ENCODE measurements at regions not wholly inside any gene's neighbourhood (a gene's known extent, or its start where the extent isn't known, plus 50 kb on each side); places are given as distances from the start of the nearest gene placed in this dataset.

DNA sequence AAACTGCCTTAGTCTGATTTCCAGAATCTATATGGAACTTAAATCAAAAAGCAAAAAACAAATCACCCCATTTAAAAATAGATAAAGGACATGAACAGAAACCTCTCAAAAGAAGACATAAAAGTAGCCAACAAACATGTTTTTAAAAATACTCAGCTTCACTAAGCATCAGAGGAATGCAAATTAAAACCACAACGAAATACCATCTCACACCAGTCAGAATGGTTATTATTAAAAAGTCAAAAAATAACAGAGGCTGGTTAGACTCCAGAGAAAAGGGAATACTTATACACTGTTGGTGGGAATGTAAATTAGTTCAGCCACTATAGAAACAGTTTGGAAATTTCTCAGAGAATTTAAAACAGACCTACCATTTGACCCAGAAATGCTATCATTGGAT is 367.9 kb downstream of the ZIC4 start:
- CTCF ChIA-PET = no interaction called here
- Histone ChIP-seq H3K4ac (ENCODE audit: low read depth, low read length) (no peak overlapping the region), H2BK15ac (ENCODE audit: low read depth, low read length) (no peak overlapping the region), H3K27me3 (ENCODE audit: control insufficient read depth, insufficient read depth, low read length) (no peaks in the 10 kb centered on the region), H3K36me3 (ENCODE audit: control insufficient read depth, insufficient read depth, low read length) (no peaks in the 10 kb centered on the region), H3K79me1 (ENCODE audit: low read depth in 1 of 2, low read length in 2 of 2) (no peaks in the 10 kb centered on the region), H2BK5ac (ENCODE audit: low read depth, low read length, poor library complexity, severe bottlenecking) (no peak overlapping the region), H2AK9ac (replicated peaks; ENCODE audit: low read depth, low read length, poor library complexity) (no peak overlapping the region), H4K91ac (ENCODE audit: insufficient read depth, low read depth, low read length) (no peak overlapping the region), H3K56ac (ENCODE audit: extremely low read depth, insufficient read depth, low read length) (no peak overlapping the region), H3K14ac (replicated peaks; ENCODE audit: low read depth, low read length) (no peak overlapping the region), H3K4me3 (ENCODE audit: insufficient read depth, low read depth, low read length) (no peak overlapping the region), H4K5ac (ENCODE audit: low read depth, low read length) (no peak overlapping the region), H3K27ac (ENCODE audit: insufficient read depth, low read length) (no peak overlapping the region), H3K4me1 (ENCODE audit: control insufficient read depth, insufficient read depth, low read length) (no peaks in the 10 kb centered on the region), H3K9me3 (ENCODE audit: control insufficient read depth, insufficient read depth, low read length) (no peaks in the 10 kb centered on the region), H2BK20ac (ENCODE audit: low read depth, low read length) (no peak overlapping the region), H2AFZ (replicated peaks; ENCODE audit: low read length, poor library complexity) (no peak overlapping the region), H4K20me1 (ENCODE audit: insufficient read depth, low read length) (no peaks in the 10 kb centered on the region), H3K9ac (ENCODE audit: low read depth, low read length) (no peak overlapping the region), H2BK120ac (ENCODE audit: low read depth, low read length) (no peak overlapping the region), H3K9me1 (ENCODE audit: insufficient read depth, low read length) (no peaks in the 10 kb centered on the region), H3K4me2 (ENCODE audit: low read depth, low read length) (no peak overlapping the region), H2AK5ac (ENCODE audit: low read depth, low read length) (no peak overlapping the region), H4K8ac (ENCODE audit: low read depth in 2 of 2, low read length in 2 of 2) (no peak overlapping the region), H3K18ac (ENCODE audit: low read depth, low read length) (no peak overlapping the region), H3K23ac (ENCODE audit: low read depth, low read length) (no peak overlapping the region)
- no TSS peak for BruUV-seq (replicated peaks)
- no CpG with 5 or more reads among the region's 1 CpG for WGBS, 2 experiments (ENCODE audit: extremely low coverage in 2 of 2, insufficient read length in 1 of 2)
- dilution Hi-C loops (cut with HindIII; ENCODE audit: low sequenced_read_pairs, unreplicated experiment) (no loop called here), in situ Hi-C loops (cut with MboI; ENCODE audit: low sequenced_read_pairs) (no loop called here), intact Hi-C loops (cut with micrococcal nuclease) (no loop called here)
- DNase-seq (no peak), ATAC-seq (ENCODE audit: low read depth) (no peak; the same call in 1 of the 2 replicates)
- POLR2A ChIA-PET (ENCODE audit: unreplicated experiment) = no interaction called here
- no peak for TF ChIP-seq MAZ (IDR thresholded peaks at IDR 0.05; ENCODE audit: borderline replicate concordance, low read depth, low read length)
- TF ChIP-seq NFE2L2 (IDR thresholded peaks at IDR 0.05; ENCODE audit: low read depth, low read length) = no peak
- no peak for TF ChIP-seq POLR2A (IDR thresholded peaks at IDR 0.05; ENCODE audit: low read depth, low read length)
- TF ChIP-seq BHLHE40 (IDR thresholded peaks at IDR 0.05; ENCODE audit: low read depth, low read length) = no peak
- TF ChIP-seq, protein P1, sequence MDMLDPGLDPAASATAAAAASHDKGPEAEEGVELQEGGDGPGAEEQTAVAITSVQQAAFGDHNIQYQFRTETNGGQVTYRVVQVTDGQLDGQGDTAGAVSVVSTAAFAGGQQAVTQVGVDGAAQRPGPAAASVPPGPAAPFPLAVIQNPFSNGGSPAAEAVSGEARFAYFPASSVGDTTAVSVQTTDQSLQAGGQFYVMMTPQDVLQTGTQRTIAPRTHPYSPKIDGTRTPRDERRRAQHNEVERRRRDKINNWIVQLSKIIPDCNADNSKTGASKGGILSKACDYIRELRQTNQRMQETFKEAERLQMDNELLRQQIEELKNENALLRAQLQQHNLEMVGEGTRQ (IDR thresholded peaks at IDR 0.05; ENCODE audit: low read depth, low read length) = no peak
- TF ChIP-seq SMC3 (IDR thresholded peaks at IDR 0.05; ENCODE audit: low read depth, low read length) = no peak
- no peak for TF ChIP-seq RCOR1 (IDR thresholded peaks at IDR 0.05; ENCODE audit: insufficient replicate concordance, low read length)
- no peak for TF ChIP-seq RFX5 (IDR thresholded peaks at IDR 0.05; ENCODE audit: low read depth, low read length)
- TF ChIP-seq RAD21 (IDR thresholded peaks at IDR 0.05; ENCODE audit: low read length) = no peak
- TF ChIP-seq CHD1 (IDR thresholded peaks at IDR 0.05; ENCODE audit: low read depth, low read length) = no peak
- no peak for TF ChIP-seq FOS (IDR thresholded peaks at IDR 0.05; ENCODE audit: low read depth, low read length)
- TF ChIP-seq, protein P2, sequence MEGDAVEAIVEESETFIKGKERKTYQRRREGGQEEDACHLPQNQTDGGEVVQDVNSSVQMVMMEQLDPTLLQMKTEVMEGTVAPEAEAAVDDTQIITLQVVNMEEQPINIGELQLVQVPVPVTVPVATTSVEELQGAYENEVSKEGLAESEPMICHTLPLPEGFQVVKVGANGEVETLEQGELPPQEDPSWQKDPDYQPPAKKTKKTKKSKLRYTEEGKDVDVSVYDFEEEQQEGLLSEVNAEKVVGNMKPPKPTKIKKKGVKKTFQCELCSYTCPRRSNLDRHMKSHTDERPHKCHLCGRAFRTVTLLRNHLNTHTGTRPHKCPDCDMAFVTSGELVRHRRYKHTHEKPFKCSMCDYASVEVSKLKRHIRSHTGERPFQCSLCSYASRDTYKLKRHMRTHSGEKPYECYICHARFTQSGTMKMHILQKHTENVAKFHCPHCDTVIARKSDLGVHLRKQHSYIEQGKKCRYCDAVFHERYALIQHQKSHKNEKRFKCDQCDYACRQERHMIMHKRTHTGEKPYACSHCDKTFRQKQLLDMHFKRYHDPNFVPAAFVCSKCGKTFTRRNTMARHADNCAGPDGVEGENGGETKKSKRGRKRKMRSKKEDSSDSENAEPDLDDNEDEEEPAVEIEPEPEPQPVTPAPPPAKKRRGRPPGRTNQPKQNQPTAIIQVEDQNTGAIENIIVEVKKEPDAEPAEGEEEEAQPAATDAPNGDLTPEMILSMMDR (conservative IDR thresholded peaks at IDR 0.05; ENCODE audit: low read depth, low read length) = no peak
- TF ChIP-seq, protein P3, sequence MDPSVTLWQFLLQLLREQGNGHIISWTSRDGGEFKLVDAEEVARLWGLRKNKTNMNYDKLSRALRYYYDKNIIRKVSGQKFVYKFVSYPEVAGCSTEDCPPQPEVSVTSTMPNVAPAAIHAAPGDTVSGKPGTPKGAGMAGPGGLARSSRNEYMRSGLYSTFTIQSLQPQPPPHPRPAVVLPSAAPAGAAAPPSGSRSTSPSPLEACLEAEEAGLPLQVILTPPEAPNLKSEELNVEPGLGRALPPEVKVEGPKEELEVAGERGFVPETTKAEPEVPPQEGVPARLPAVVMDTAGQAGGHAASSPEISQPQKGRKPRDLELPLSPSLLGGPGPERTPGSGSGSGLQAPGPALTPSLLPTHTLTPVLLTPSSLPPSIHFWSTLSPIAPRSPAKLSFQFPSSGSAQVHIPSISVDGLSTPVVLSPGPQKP (IDR thresholded peaks at IDR 0.05; ENCODE audit: borderline replicate concordance, low read depth, low read length) = no peak
- no peak for TF ChIP-seq CEBPB (IDR thresholded peaks at IDR 0.05; ENCODE audit: low read depth, low read length)
- no peak for TF ChIP-seq MAFK (IDR thresholded peaks at IDR 0.05; ENCODE audit: low read depth, low read length)
- no peak for TF ChIP-seq MXI1 (IDR thresholded peaks at IDR 0.05; ENCODE audit: borderline replicate concordance, low read depth, low read length)
